GM12801 (cell line): ENCODE measurements at regions not wholly inside any gene's neighbourhood (a gene's known extent, or its start where the extent isn't known, plus 50 kb on each side); places are given as distances from the start of the nearest gene placed in this dataset.

Experiments used
- TF ChIP-seq, protein P1 (sequence below): IDR thresholded peaks from one replicate; pipeline ENCODE4 v1.5.1; 2011; ENCODE audit warnings: control low read depth; ENCODE audit not compliant: insufficient read length; ENCODE audit errors: extremely low read depth

DNA sequence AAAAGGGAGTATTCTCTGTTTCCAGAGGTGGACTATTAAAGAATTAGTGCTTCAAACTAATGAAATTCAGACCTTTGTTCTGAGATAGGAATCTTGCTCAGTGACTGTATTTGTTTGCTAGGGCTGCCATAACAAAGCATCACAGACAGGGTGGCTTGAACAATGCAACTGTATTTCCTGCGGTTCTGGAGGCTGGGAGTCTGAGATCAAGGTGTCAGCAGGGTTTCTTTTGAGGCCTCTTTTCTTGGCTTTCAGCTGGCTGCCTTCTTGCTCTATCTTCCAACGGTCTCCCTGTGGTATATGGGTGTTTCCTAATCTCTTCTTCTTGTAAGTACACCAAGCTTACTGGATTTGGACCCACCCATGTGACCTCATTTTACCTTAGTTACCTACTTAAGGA, 264.6 kb upstream of the PROX1 start:
- TF ChIP-seq, protein P1, sequence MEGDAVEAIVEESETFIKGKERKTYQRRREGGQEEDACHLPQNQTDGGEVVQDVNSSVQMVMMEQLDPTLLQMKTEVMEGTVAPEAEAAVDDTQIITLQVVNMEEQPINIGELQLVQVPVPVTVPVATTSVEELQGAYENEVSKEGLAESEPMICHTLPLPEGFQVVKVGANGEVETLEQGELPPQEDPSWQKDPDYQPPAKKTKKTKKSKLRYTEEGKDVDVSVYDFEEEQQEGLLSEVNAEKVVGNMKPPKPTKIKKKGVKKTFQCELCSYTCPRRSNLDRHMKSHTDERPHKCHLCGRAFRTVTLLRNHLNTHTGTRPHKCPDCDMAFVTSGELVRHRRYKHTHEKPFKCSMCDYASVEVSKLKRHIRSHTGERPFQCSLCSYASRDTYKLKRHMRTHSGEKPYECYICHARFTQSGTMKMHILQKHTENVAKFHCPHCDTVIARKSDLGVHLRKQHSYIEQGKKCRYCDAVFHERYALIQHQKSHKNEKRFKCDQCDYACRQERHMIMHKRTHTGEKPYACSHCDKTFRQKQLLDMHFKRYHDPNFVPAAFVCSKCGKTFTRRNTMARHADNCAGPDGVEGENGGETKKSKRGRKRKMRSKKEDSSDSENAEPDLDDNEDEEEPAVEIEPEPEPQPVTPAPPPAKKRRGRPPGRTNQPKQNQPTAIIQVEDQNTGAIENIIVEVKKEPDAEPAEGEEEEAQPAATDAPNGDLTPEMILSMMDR = no peak

DNA sequence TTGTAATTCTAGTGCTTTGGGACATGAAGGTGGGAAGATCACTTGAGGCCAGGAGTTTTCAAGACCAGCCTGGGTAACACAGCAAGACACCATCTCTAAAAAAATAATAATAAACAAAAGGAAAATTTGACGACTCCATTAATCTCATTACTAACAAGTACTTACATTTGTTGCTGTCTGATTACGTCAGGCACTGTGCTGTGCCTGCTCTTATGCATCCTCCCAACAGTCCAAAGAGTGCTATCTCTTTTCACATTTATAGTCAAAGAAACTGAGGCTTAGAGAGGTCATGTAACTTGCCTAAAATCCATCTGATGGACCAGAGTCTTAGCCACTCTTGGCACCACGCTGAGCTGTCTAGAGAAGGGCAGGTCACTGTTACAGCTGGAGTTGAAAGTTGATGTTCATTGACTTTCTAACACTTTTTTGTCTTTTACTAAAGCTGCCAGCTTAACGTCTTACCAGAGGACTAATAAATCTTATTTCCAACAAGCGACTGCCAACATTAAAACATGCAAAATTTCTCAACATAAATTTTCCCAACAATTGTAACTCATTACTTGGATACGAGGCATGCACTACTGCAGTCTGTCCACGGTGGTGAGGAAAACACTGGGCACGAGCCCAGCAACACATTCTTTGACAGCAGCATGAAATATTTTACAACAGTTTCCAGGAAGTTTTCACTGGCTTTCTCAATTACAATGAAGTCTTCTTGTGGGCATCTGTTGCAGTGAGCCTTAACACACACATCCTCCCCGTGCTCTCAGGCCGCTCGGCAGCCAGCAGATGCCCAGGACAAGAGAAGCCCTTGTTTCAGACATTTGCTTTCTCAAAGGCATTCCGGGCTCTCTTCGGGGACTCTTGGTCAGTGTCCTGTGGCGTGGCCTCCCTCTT, 262.9 kb upstream of the PROX1 start:
- TF ChIP-seq, protein P1 = no peak

DNA sequence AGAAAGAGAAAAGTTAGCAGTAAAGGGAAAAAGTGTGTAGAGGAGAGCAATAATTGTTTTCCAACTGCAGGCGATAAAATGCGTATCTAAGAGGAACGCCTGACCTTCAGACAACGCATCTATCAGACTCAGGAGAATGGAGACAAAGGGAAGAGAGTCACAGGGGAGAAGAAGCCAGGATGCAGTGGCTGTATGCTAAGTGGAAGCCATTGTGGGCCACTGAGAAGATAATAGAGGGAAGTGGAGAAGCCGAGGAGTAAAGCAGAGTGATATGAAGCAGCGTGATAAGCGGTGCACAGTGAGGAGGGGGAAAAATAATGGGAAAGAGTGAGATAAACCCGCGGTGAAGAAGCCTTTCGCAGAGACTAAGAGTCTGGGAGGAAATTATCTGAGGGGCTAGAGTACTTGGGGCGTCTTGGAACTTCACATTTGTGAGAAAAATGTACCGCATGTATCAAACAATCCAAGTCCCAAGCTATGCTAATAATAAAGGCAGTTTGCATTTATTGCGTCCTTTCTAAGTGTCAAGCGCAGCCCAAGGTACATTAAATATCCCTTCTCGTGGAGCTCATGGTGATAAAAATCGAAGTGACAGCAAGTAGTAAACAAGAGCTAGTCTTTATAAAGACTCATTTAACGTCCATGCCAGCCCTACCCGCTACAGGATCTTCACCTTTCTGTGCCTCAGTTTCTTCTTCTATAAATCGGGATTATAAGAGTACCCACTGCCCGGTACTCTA, 259.8 kb upstream of the PROX1 start:
- TF ChIP-seq, protein P1 = no peak

DNA sequence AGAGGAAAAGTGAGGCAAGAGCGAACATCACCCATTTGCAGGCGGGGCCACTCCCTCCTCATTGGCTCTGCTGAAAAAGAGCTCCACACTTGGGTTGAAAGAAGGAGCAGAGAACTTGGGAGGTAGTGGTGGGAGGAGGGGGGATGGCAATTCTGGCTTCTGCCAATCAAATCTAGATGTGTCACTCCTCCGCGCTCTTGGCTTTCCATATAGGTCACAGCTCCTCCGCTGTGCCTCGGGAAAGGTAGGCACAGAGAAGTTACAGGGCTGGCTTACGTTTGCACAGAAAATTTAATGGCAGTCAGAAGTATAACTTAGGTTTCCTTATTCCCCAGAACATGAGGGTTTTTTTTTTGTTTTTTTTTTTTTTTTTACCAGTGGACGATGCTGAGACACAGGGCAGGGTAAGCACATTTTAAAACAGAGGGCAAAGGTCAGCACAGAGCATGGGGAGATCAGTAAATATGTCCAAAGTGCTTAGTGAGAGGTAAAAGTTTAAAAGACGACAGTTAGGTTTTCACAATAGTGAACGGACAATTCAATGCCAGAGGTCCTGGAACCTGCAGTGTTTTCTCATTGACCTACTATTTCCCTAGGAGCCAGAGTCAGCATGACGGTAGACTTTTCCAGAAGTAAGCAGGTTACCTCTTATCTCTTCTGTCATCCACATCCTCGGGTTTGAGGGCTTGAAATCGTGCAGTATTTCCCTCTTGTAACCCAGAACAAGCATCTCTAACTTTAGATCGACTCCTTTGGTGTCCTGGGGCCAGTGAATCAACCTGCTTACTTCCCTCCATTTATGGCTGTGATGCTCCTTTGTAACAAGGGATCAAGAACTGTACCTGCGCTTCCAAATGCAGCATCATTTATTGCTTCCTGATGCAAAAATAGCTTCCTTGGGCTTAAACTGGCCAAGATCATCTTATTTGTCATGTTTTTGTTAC, 258.9 kb upstream of the PROX1 start:
- TF ChIP-seq, protein P1 = no peak

DNA sequence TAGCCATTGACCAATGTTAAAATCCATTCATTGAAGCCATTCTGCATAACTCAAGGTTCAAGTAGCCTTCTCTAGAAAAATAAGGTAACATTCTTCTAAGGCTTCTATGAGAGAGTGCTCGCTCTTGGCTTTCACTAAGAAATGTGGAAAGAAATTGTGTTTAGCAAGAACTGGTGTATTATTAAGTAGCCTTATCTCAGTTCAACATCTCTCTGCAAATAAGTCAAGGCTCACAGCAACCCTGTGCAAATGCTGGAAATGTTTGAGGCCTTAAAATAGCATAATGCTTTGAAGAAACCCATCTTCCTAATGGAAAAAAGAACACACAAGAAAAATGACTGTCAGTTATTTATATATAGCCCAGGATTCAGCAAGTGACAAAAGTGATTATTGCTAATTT, 254.1 kb upstream of the PROX1 start:
- TF ChIP-seq, protein P1 = no peak

DNA sequence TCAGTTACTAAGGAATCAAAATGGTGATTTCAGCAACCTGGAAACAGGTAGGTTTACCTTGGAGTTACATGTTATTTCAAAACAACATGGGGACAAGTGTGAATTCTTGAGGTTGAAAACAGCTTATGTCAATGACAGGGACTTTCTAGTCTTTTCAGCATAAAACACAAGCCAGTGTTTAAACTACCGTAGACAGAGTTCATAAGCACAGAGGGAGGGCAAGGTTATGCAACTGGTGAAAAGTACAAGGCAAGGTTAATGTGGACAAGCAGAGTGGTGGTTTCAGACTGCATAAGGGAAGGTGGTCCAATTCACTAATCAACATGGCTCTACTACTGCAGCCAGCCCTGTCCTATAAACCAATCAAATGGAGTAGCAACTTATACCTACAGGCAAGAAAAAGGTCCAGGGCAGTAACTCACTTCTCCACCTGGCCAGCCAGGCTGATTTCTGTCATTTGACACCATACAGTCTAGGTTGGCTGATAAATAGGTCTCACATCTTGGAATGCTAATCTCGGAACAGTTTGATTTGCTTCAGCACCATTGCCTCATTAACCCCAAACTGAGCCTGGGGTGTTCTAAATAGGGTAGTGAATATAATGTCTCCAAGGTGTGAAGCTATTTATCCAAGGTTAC, 250.3 kb upstream of the PROX1 start:
- TF ChIP-seq, protein P1 = no peak
